PFSK-1 (cell line): ENCODE measurements at regions not wholly inside any gene's neighbourhood (a gene's known extent, or its start where the extent isn't known, plus 50 kb on each side); places are given as distances from the start of the nearest gene placed in this dataset.

Experiments used
- FOXP2 ChIP-seq: optimal IDR thresholded peaks from 2 replicates; pipeline ENCODE3; 2011; ENCODE audit warnings: borderline replicate concordance, control low read depth, inconsistent platforms; ENCODE audit not compliant: insufficient read depth; ENCODE audit errors: extremely low read length, extremely low read depth
- POLR2AphosphoS5 ChIP-seq: IDR thresholded peaks from 2 replicates; pipeline ENCODE4 v1.6.1; 2012; ENCODE audit warnings: low read depth, mild to moderate bottlenecking, control low read depth, low read length, moderate library complexity
- SIN3A ChIP-seq: IDR thresholded peaks from 2 replicates; pipeline ENCODE4 v1.6.1; 2012; ENCODE audit warnings: mild to moderate bottlenecking, low read length, moderate library complexity, borderline replicate concordance; ENCODE audit not compliant: insufficient read depth
- TAF1 ChIP-seq: IDR thresholded peaks from 2 replicates; pipeline ENCODE4 v1.6.1; 2012; ENCODE audit warnings: low read length, control low read depth, borderline replicate concordance; ENCODE audit not compliant: insufficient read depth
- TF ChIP-seq, protein P1 (sequence below), 2 experiments: IDR thresholded peaks; 2 replicates each; pipeline versions ENCODE4 v1.6.1 to v1.8.0; 2011 to 2012; ENCODE audit warnings: low read depth in 2 of 2, low read length in 2 of 2, control low read depth in 1 of 2, inconsistent platforms in 1 of 2, mild to moderate bottlenecking in 1 of 2, moderate library complexity in 1 of 2; ENCODE audit not compliant: insufficient read depth in 1 of 2

DNA sequence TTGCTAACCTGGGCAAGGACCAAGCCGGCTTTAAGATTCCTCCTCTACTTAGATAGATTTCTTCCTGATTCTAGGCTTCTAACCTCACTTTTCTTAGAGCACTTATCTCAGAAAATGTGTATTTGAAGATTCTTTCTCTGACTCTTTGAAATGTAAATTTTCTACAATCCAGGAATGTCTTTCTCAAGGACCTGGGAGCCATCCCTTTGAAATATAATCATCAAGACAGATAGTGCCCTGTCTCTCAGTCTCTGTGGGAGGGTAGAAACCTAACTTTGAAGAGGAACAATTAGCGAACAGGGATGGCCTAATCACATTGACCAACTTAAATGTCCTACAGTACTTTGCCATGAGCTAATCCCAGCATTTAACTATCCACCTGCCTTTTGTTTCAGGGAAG, 1646.0 kb downstream of the PCDH9 start:
- TF ChIP-seq POLR2AphosphoS5 (no peak), TAF1 (no peak), SIN3A (no peak), FOXP2 (no peak)
- TF ChIP-seq, protein P1, sequence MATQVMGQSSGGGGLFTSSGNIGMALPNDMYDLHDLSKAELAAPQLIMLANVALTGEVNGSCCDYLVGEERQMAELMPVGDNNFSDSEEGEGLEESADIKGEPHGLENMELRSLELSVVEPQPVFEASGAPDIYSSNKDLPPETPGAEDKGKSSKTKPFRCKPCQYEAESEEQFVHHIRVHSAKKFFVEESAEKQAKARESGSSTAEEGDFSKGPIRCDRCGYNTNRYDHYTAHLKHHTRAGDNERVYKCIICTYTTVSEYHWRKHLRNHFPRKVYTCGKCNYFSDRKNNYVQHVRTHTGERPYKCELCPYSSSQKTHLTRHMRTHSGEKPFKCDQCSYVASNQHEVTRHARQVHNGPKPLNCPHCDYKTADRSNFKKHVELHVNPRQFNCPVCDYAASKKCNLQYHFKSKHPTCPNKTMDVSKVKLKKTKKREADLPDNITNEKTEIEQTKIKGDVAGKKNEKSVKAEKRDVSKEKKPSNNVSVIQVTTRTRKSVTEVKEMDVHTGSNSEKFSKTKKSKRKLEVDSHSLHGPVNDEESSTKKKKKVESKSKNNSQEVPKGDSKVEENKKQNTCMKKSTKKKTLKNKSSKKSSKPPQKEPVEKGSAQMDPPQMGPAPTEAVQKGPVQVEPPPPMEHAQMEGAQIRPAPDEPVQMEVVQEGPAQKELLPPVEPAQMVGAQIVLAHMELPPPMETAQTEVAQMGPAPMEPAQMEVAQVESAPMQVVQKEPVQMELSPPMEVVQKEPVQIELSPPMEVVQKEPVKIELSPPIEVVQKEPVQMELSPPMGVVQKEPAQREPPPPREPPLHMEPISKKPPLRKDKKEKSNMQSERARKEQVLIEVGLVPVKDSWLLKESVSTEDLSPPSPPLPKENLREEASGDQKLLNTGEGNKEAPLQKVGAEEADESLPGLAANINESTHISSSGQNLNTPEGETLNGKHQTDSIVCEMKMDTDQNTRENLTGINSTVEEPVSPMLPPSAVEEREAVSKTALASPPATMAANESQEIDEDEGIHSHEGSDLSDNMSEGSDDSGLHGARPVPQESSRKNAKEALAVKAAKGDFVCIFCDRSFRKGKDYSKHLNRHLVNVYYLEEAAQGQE (IDR thresholded peaks at IDR 0.05; ENCODE audit: insufficient read depth in 1 of 2, low read depth in 2 of 2, low read length in 2 of 2) = no peak
